RWPE2 (cell line): ENCODE measurements at regions not wholly inside any gene's neighbourhood (a gene's known extent, or its start where the extent isn't known, plus 50 kb on each side); places are given as distances from the start of the nearest gene placed in this dataset.

Experiments used
- ATAC-seq: fragments of 200-7000 bp; cut with Tn5 transposase; 3 replicates; pipeline ENCODE4 v1.9.1; 2021; ENCODE audit warnings: low read depth
- DNase-seq: peaks from one replicate; pipeline ENCODE4 v3.0.0-alpha.2; 2020; ENCODE audit warnings: low spot score
- H3K27ac ChIP-seq: fragments of 450-650 bp; 2 replicates; pipeline ENCODE4 v1.5.1; 2017; ENCODE audit warnings: mild to moderate bottlenecking; ENCODE audit not compliant: poor library complexity, severe bottlenecking
- H3K27me3 ChIP-seq: fragments of 250-450 bp; sonication (Bioruptor Pico); 2 replicates; pipeline ENCODE4 v1.5.1; 2021; ENCODE audit warnings: mild to moderate bottlenecking, moderate library complexity; ENCODE audit not compliant: insufficient read depth, poor library complexity, severe bottlenecking
- H3K36me3 ChIP-seq: fragments of 250-450 bp; sonication (Bioruptor Pico); 2 replicates; pipeline ENCODE4 v1.5.1; 2020; ENCODE audit warnings: low read depth, mild to moderate bottlenecking, moderate library complexity
- H3K4me1 ChIP-seq: fragments of 250-450 bp; sonication (Bioruptor Pico); 2 replicates; pipeline ENCODE4 v1.5.1; 2021; ENCODE audit warnings: mild to moderate bottlenecking, moderate library complexity; ENCODE audit not compliant: insufficient read depth, poor library complexity, severe bottlenecking
- H3K4me3 ChIP-seq: fragments of 250-450 bp; sonication (Bioruptor Pico); 2 replicates; pipeline ENCODE4 v1.5.1; 2021; ENCODE audit warnings: mild to moderate bottlenecking, moderate library complexity; ENCODE audit not compliant: severe bottlenecking
- H3K9me3 ChIP-seq: fragments of 250-450 bp; sonication (Bioruptor Pico); 2 replicates; pipeline ENCODE4 v1.5.1; 2021; ENCODE audit warnings: mild to moderate bottlenecking, moderate library complexity; ENCODE audit not compliant: severe bottlenecking
- TF ChIP-seq, protein P1 (sequence below): fragments of 450-650 bp; IDR thresholded peaks from one replicate; pipeline ENCODE4 v1.5.1; 2017; ENCODE audit warnings: mild to moderate bottlenecking, moderate library complexity; ENCODE audit not compliant: poor library complexity, severe bottlenecking

DNA sequence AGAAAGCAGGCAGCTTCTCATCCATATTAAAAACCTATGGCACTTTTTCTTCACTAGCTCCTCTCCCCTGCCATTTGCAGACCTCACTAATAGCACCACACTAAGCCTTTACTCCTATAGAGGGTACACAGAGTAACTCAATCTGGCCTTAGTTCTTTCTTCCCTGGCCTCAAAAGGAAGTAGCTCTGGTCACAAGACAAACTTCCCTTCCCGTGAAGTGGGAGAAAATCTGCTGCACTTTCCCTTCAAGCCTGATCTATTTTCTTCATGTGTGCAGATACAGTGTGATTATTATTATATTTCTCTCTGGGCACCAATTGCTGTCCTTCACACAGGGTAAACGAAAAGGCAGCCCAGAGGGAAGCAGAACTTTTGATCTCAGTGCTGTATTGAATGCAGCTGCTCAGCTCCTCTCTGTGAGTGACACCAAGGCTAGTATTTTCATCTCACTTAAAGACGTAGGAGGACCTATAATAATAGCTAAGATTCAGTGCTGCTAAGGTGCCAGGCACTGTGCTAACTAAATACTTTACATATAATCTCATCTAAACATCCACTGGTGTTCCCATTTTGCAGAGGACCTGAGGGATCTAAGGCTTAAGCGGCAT, 61.9 kb upstream of the RASGRP1 start:
- H3K4me1 ChIP-seq = no peaks in the 10 kb centered on the region
- H3K36me3 ChIP-seq = no peaks in the 10 kb centered on the region
- no peaks in the 10 kb centered on the region for H3K9me3 ChIP-seq
- H3K27ac ChIP-seq = no peak overlapping the region
- H3K4me3 ChIP-seq = no peak overlapping the region
- ATAC-seq (0 out of 3 replicates have a peak, but pooled peaks have one; percentile 29), DNase-seq (no peak)
- H3K27me3 ChIP-seq = peaks cover 4% of the 10 kb centered on the region
- TF ChIP-seq, protein P1, sequence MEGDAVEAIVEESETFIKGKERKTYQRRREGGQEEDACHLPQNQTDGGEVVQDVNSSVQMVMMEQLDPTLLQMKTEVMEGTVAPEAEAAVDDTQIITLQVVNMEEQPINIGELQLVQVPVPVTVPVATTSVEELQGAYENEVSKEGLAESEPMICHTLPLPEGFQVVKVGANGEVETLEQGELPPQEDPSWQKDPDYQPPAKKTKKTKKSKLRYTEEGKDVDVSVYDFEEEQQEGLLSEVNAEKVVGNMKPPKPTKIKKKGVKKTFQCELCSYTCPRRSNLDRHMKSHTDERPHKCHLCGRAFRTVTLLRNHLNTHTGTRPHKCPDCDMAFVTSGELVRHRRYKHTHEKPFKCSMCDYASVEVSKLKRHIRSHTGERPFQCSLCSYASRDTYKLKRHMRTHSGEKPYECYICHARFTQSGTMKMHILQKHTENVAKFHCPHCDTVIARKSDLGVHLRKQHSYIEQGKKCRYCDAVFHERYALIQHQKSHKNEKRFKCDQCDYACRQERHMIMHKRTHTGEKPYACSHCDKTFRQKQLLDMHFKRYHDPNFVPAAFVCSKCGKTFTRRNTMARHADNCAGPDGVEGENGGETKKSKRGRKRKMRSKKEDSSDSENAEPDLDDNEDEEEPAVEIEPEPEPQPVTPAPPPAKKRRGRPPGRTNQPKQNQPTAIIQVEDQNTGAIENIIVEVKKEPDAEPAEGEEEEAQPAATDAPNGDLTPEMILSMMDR = no peak

DNA sequence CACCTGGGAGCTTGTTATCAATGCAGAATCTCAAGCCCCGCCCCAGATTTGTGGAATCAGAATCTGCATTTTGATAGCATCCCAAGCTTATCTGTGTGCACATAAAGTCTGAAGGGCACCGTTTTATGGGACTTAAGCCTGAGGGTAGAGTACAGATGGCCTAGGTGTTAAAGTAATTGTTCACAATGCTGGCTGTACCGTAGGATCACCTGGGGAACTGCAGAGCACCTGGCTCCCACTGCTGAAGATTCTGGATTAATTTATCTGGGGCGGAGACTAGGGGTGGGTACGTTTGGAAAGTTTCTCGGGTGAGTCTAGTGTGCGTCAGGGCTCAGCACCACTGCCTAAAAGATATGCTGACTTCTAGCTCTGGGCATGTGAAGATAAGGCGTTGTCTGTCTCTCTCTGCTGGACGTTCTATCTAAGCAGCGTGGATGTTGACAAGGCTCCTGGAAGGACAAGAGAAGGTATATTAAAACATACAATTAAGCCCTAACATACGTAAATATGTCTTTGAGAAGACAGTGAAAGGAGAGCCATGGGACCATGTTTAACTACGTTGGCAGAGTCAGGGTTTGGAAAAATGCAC, 63.2 kb upstream of the RASGRP1 start:
- Histone ChIP-seq H3K4me1 (no peaks in the 10 kb centered on the region), H3K9me3 (no peaks in the 10 kb centered on the region), H3K36me3 (no peaks in the 10 kb centered on the region), H3K4me3 (no peak overlapping the region), H3K27ac (no peak overlapping the region), H3K27me3 (no peaks in the 10 kb centered on the region)
- peak; percentile 40; the same call in 2 of the 3 replicates for ATAC-seq
- TF ChIP-seq, protein P1 = no peak
- DNase-seq = no peak

DNA sequence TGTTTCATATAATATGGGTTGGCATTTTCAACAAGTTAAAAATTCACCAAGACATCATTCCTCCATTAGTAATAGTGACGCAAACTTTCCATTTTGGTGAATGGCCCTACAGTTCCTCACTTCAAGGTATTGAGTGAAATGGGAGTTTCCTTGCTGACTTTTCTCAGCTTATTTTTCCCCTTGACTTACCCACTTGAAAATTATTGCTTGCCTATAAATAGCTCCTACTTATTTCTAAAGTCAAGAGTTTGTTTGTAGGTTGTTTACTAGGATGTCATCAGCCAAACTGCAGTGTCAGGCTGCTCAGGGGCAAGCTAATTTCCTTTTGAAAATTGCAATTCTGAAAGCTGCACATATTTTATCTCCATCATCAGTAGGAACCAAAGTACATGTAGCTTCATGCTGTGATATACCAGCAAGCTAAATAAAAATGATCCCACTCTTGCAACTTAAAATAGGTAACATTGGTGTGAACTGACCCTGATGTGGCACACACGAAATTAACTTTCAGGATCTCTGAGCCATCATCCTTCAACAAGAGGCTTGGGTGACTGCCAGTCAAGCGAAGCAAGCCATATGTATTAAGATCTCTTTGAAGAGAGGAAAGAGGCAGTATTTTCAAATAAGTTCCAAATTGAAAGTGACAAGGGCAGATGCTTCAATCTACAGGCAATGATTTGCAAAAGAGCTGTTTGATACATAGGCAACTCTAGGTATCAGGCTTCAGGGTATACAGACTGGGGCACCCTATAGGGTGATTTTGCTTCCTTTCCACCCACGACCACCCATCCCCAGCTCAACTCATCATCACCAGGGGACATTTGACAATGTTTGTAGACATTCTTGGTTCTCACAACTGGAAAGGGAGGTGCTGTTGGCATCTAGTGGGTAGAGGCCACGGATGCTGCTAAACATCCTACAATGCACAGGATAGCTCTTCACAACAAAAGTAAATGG, 66.8 kb upstream of the RASGRP1 start:
- Histone ChIP-seq H3K27me3 (peaks cover 3% of the 10 kb centered on the region), H3K9me3 (no peaks in the 10 kb centered on the region), H3K4me3 (no peak overlapping the region), H3K4me1 (no peaks in the 10 kb centered on the region), H3K27ac (no peak overlapping the region), H3K36me3 (no peaks in the 10 kb centered on the region)
- ATAC-seq (no peak), DNase-seq (no peak)
- TF ChIP-seq, protein P1 = no peak

DNA sequence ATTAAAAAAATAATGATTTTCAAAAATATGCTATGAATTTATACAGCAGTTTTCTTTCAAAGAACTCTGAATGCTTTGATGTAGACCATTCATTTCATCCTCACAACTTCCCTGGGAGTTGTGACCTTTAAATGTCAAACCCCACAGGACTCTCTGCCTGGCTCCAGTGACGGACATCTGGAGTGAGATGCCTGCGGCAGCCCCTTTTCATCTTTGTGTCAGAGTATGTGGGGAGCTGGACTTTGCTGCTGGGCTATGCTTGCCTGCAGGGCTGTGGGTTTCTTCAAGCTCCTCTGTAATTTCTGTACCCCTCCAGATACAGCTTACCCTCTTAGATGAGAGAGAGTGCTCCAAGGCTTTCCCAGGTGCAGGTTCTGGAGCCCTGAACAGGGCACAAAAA, 70.6 kb upstream of the RASGRP1 start:
- DNase-seq = no peak

More for the DNA sequence above, 70.6 kb upstream of the RASGRP1 start:
- no peak for ATAC-seq
- TF ChIP-seq, protein P1 = no peak
- Histone ChIP-seq H3K4me1 (no peaks in the 10 kb centered on the region), H3K36me3 (no peaks in the 10 kb centered on the region), H3K27me3 (peaks cover 9% of the 10 kb centered on the region), H3K4me3 (no peak overlapping the region), H3K9me3 (no peaks in the 10 kb centered on the region), H3K27ac (no peak overlapping the region)
